PC-3 (cell line): ENCODE measurements at regions not wholly inside any gene's neighbourhood (a gene's known extent, or its start where the extent isn't known, plus 50 kb on each side); places are given as distances from the start of the nearest gene placed in this dataset.

ENCODE experiments used
- ATAC-seq: fragments of 200-7000 bp; cut with Tn5 transposase; 2 replicates; pipeline ENCODE4 v1.9.1; 2020; ENCODE audit warnings: mild to moderate bottlenecking, moderate library complexity
- BruUV-seq: library from RNA; stranded (reverse); fragments of 400-500 nt; replicated peaks from 2 replicates; lab custom pipeline; 2021; lab: Mats Ljungman, UMichigan
- CTCF ChIA-PET: fragments of 300-600 bp; sonication (Branson Sonifier 250); formaldehyde crosslinking; loops from one replicate; lab custom pipeline; 2022; ENCODE audit warnings: antibody characterized with exemption; lab: Charles Lee
- POLR2A ChIA-PET: fragments of 300-600 bp; sonication (Branson Sonifier 250); formaldehyde crosslinking; loops from one replicate; lab custom pipeline; 2022; ENCODE audit warnings: antibody characterized with exemption; ENCODE audit not compliant: unreplicated experiment; lab: Charles Lee
- DNase-seq: peaks from one replicate; pipeline ENCODE4 v3.0.0-alpha.2; 2015
- H2AFZ ChIP-seq: fragments of 300-600 bp; sonication (generic); 2 replicates; pipeline ENCODE4 v1.6.0; 2016; ENCODE audit warnings: antibody characterized with exemption, low read length
- H3F3A ChIP-seq: fragments of 300-600 bp; sonication (generic); one replicate; pipeline ENCODE4 v1.6.0; 2017; ENCODE audit warnings: antibody characterized with exemption, low read length, control low read depth, mild to moderate bottlenecking; ENCODE audit not compliant: unreplicated experiment
- H3K27ac ChIP-seq: fragments of 300-600 bp; sonication (generic); 2 replicates; pipeline ENCODE4 v1.5.1; 2016; ENCODE audit warnings: mild to moderate bottlenecking, low read length
- H3K27me3 ChIP-seq: fragments of 300-600 bp; sonication (generic); 2 replicates; pipeline ENCODE4 v1.6.1; 2016; ENCODE audit warnings: low read length, mixed read lengths
- H3K36me3 ChIP-seq: fragments of 300-600 bp; sonication (generic); 2 replicates; pipeline ENCODE4 v1.6.1; 2016; ENCODE audit warnings: low read depth, mixed run types, low read length, mixed read lengths
- H3K4me1 ChIP-seq: fragments of 300-600 bp; sonication (generic); 2 replicates; pipeline ENCODE4 v1.5.1; 2016; ENCODE audit warnings: low read length; ENCODE audit not compliant: insufficient read depth
- H3K4me2 ChIP-seq: fragments of 300-600 bp; sonication (generic); 2 replicates; pipeline ENCODE4 v1.6.0; 2016; ENCODE audit warnings: low read length
- H3K4me3 ChIP-seq: fragments of 300-600 bp; sonication (generic); 2 replicates; pipeline ENCODE4 v1.5.1; 2016; ENCODE audit warnings: mild to moderate bottlenecking, low read length, mixed read lengths
- H3K79me2 ChIP-seq: fragments of 300-600 bp; sonication (generic); 2 replicates; pipeline ENCODE4 v1.6.1; 2017; ENCODE audit warnings: low read length, mixed read lengths
- H3K9ac ChIP-seq: fragments of 300-600 bp; sonication (generic); 2 replicates; pipeline ENCODE4 v1.6.0; 2016; ENCODE audit warnings: mild to moderate bottlenecking, low read length
- H3K9me2 ChIP-seq: fragments of 300-600 bp; sonication (generic); replicated peaks from 2 replicates; pipeline ENCODE4 v1.6.1; 2016; ENCODE audit warnings: mixed run types, low read length, mixed read lengths
- H3K9me3 ChIP-seq: fragments of 300-600 bp; sonication (generic); 2 replicates; pipeline ENCODE4 v1.6.1; 2016; ENCODE audit warnings: low read length, mixed read lengths
- H4K20me1 ChIP-seq: fragments of 300-600 bp; sonication (generic); 2 replicates; pipeline ENCODE4 v1.6.1; 2016; ENCODE audit warnings: low read length, mixed read lengths
- EZH2 ChIP-seq: fragments of 300-600 bp; sonication (generic); IDR thresholded peaks from one replicate; pipeline ENCODE4 v1.6.1; 2017; ENCODE audit warnings: antibody characterized with exemption, mild to moderate bottlenecking, low read length; ENCODE audit not compliant: unreplicated experiment
- EZH2phosphoT487 ChIP-seq: fragments of 300-600 bp; sonication (generic); IDR thresholded peaks from 2 replicates; pipeline ENCODE4 v1.6.1; 2018; ENCODE audit warnings: mild to moderate bottlenecking, antibody characterized with exemption, low read length, borderline replicate concordance
- intact Hi-C: fragments of 100-400 bp; cut with micrococcal nuclease; formaldehyde crosslinking; loops from 2 replicates; pipeline ENCODE4 v1.9.0; 2023
- TF ChIP-seq, protein P1 (sequence below): fragments of 300-600 bp; sonication (generic); conservative IDR thresholded peaks from 2 replicates; pipeline ENCODE4 v1.5.1; 2017; ENCODE audit warnings: antibody characterized with exemption, low read depth, mild to moderate bottlenecking, low read length

DNA sequence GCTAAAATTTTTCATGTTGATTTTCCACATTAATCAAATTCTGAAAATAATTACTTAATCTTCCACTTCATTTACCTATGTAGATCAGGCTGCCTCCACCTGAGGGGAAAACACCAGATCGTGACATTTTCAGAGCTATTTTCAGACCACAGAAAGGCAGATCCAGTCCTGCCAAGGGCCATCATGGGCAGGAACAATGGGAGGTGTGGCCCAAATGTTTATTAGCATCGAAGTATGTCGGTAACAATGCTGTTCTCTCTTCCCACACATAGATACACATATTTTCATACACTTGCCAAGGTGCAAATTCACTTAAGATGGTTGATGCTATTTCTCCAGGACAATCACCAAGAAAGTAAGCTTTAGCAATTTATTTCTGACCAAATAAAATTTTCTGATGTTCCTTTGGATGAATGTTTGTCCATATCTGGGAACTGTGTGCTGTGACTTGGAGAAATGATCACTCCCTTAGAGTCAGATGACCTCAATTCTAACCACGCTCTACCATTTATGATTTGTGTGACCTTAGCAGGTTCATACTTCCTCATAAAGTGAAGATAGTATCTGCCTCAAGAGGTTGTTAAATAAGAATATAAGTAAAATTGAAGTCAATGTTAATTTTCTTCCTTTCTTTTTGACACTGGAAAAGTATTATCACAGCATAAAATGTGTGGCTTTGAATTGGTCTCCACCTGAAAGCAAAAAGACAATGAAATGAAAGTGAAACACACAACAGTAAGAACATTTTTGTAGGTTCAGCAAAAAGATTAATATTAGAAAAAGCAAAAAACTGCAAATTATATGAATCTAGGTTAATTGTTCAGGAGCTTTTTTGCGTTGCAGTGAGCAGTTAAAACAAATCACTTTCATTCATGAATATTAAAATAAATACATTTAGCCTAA lies 310.4 kb upstream of the PHF14 start:
- ATAC-seq (no peak), DNase-seq (no peak)
- Histone ChIP-seq H3K79me2 (no peaks in the 10 kb centered on the region), H3K4me2 (no peak overlapping the region), H3K27me3 (no peaks in the 10 kb centered on the region), H2AFZ (no peak overlapping the region), H3K36me3 (no peaks in the 10 kb centered on the region), H4K20me1 (no peaks in the 10 kb centered on the region), H3K27ac (no peak overlapping the region), H3K4me1 (no peaks in the 10 kb centered on the region), H3K9me3 (0 out of 2 replicates have a peak, but pooled peaks cover 2% of the 10 kb centered on the region), H3K4me3 (no peak overlapping the region), H3K9ac (no peak overlapping the region), H3F3A (no peaks in the 10 kb centered on the region), H3K9me2 (no peaks in the 10 kb centered on the region)
- TF ChIP-seq EZH2 (no peak), EZH2phosphoT487 (no peak)
- TF ChIP-seq, protein P1, sequence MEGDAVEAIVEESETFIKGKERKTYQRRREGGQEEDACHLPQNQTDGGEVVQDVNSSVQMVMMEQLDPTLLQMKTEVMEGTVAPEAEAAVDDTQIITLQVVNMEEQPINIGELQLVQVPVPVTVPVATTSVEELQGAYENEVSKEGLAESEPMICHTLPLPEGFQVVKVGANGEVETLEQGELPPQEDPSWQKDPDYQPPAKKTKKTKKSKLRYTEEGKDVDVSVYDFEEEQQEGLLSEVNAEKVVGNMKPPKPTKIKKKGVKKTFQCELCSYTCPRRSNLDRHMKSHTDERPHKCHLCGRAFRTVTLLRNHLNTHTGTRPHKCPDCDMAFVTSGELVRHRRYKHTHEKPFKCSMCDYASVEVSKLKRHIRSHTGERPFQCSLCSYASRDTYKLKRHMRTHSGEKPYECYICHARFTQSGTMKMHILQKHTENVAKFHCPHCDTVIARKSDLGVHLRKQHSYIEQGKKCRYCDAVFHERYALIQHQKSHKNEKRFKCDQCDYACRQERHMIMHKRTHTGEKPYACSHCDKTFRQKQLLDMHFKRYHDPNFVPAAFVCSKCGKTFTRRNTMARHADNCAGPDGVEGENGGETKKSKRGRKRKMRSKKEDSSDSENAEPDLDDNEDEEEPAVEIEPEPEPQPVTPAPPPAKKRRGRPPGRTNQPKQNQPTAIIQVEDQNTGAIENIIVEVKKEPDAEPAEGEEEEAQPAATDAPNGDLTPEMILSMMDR = no peak
- intact Hi-C loops = no loop called here
- POLR2A ChIA-PET = no interaction called here
- CTCF ChIA-PET = no interaction called here
- no TSS peak for BruUV-seq

DNA sequence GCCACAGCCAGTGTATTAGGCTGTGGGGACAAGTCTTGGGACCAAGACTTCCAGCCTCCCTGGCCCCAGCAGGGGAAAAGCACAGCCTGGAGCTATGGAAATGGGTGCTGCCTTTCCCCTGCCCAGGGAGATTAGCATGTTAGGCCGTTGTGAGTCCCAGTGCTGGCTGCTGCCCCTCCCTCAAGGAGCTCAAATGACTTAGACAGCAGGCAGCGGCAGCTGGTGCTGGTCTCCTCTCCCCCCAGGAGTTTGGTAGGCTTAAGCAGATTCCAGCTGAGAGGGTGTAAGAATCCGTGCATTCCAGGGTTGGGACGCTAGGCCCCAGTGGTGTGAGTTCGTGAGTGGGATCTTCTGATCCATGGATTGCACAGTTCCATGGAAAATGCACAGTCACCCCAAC lies 301.5 kb upstream of the PHF14 start:
- TF ChIP-seq, protein P1 = no peak
- TF ChIP-seq EZH2 (no peak), EZH2phosphoT487 (no peak)
- Histone ChIP-seq H3K9me3 (no peaks in the 10 kb centered on the region), H3K79me2 (no peaks in the 10 kb centered on the region), H3K9ac (no peak overlapping the region), H2AFZ (no peak overlapping the region), H3K9me2 (no peaks in the 10 kb centered on the region), H3K4me2 (no peak overlapping the region), H3K4me3 (no peak overlapping the region), H3K36me3 (no peaks in the 10 kb centered on the region), H3K27ac (no peak overlapping the region), H4K20me1 (no peaks in the 10 kb centered on the region), H3K27me3 (no peaks in the 10 kb centered on the region), H3K4me1 (no peaks in the 10 kb centered on the region), H3F3A (no peaks in the 10 kb centered on the region)
- ATAC-seq = no peak
- no TSS peak for BruUV-seq
- CTCF ChIA-PET = no interaction called here
- intact Hi-C loops = no loop called here
- DNase-seq = no peak
- POLR2A ChIA-PET = no interaction called here

DNA sequence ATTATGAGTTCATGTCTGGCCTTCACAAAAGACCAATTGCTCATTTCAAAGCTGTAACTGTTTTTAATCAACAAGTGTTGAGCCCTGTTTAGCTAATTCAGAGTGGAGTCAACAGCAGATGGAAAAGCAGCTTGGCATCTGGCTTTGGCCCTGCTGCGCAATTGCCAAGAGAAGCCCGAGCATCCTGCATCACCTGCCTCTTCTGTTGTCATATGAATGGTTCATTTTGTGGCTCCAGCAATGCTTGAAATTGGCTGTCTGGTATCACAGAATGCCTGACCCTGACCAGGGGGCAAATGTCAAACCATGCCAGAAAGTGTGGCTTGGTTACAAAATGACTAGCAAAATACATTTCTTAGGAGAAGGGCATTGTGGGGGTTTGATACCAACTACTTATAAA lies 296.5 kb upstream of the PHF14 start:
- BruUV-seq = no TSS peak

More for the DNA sequence above, 296.5 kb upstream of the PHF14 start:
- no peak overlapping the region for H3K4me2 ChIP-seq
- ChIA-PET CTCF (no interaction called here), POLR2A (no interaction called here)
- H3K9ac ChIP-seq = no peak overlapping the region
- H3F3A ChIP-seq = no peaks in the 10 kb centered on the region
- intact Hi-C loops = no loop called here
- DNase-seq (no peak), ATAC-seq (no peak)
- H4K20me1 ChIP-seq = no peaks in the 10 kb centered on the region
- no peak overlapping the region for H3K27ac ChIP-seq
- no peaks in the 10 kb centered on the region for H3K27me3 ChIP-seq
- no peaks in the 10 kb centered on the region for H3K9me2 ChIP-seq
- H3K4me1 ChIP-seq = no peaks in the 10 kb centered on the region
- H3K36me3 ChIP-seq = no peaks in the 10 kb centered on the region
- no peak overlapping the region for H3K4me3 ChIP-seq
- TF ChIP-seq, protein P1 = no peak
- H3K9me3 ChIP-seq = no peaks in the 10 kb centered on the region
- H3K79me2 ChIP-seq = no peaks in the 10 kb centered on the region
- H2AFZ ChIP-seq = no peak overlapping the region
